Fibroblast of pulmonary artery (primary cell): ENCODE measurements at regions not wholly inside any gene's neighbourhood (a gene's known extent, or its start where the extent isn't known, plus 50 kb on each side); places are given as distances from the start of the nearest gene placed in this dataset.
"Not testable (repeated sequence)": the region's sequence is repeated elsewhere in the genome, so short reads cannot be mapped to it uniquely, and the experiment has no call there.

Source experiments
- DNase-seq: peaks from one replicate; pipeline ENCODE4 v3.0.0-alpha.2; 2010; ENCODE audit warnings: low read depth
- H3K4me3 ChIP-seq: replicated peaks from 2 replicates; pipeline ENCODE4 v1.5.1; 2011; ENCODE audit warnings: low read depth, mild to moderate bottlenecking, control low read depth, low read length, moderate library complexity
- TF ChIP-seq, protein P1 (sequence below): IDR thresholded peaks from 2 replicates; pipeline ENCODE4 v1.5.1; 2011; ENCODE audit warnings: mild to moderate bottlenecking, control low read depth, low read length, inconsistent platforms; ENCODE audit errors: missing control alignments

GRCh38 chr15:93779341-93779740 lies 452.0 kb upstream of the MCTP2 start:
- no peak for DNase-seq
- H3K4me3 ChIP-seq: no peak overlapping the region
- TF ChIP-seq, protein P1, sequence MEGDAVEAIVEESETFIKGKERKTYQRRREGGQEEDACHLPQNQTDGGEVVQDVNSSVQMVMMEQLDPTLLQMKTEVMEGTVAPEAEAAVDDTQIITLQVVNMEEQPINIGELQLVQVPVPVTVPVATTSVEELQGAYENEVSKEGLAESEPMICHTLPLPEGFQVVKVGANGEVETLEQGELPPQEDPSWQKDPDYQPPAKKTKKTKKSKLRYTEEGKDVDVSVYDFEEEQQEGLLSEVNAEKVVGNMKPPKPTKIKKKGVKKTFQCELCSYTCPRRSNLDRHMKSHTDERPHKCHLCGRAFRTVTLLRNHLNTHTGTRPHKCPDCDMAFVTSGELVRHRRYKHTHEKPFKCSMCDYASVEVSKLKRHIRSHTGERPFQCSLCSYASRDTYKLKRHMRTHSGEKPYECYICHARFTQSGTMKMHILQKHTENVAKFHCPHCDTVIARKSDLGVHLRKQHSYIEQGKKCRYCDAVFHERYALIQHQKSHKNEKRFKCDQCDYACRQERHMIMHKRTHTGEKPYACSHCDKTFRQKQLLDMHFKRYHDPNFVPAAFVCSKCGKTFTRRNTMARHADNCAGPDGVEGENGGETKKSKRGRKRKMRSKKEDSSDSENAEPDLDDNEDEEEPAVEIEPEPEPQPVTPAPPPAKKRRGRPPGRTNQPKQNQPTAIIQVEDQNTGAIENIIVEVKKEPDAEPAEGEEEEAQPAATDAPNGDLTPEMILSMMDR: no peak

- no peak overlapping the region for H3K4me3 ChIP-seq
- TF ChIP-seq, protein P1: no peak
- no peak for DNase-seq
These were observed 459.9 kb upstream of the MCTP2 start for GRCh38 chr15:93771196-93772030.

DNA sequence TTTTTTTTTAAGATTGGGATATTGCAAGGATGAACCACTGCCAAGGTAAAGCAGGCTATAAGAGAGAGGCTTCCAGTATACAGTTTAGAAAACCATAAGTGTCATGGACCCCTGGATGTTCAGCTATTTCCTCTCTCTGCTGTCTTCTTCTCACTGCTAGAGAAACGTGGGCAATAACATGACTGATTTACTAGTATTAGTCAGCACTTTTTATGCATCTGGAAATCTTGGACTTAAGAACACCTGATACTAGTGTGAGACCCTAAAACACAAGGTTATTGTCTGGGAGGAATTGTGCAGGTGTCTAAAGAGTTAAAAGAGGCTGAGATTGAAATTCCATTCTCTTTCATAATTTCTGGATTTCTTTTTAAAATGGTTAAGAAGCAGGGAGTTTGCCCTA lies 460.6 kb upstream of the MCTP2 start:
- no peak for DNase-seq
- H3K4me3 ChIP-seq: no peak overlapping the region
- TF ChIP-seq, protein P1: no peak

GRCh38 chr15:93762036-93762435 lies 469.3 kb upstream of the MCTP2 start:
- DNase-seq: no peak
- TF ChIP-seq, protein P1: no peak
- no peak overlapping the region for H3K4me3 ChIP-seq

- no peak for DNase-seq
- TF ChIP-seq, protein P1: no peak
- H3K4me3 ChIP-seq: no peak overlapping the region
These were observed 471.7 kb upstream of the MCTP2 start for GRCh38 chr15:93759629-93760028.

DNA sequence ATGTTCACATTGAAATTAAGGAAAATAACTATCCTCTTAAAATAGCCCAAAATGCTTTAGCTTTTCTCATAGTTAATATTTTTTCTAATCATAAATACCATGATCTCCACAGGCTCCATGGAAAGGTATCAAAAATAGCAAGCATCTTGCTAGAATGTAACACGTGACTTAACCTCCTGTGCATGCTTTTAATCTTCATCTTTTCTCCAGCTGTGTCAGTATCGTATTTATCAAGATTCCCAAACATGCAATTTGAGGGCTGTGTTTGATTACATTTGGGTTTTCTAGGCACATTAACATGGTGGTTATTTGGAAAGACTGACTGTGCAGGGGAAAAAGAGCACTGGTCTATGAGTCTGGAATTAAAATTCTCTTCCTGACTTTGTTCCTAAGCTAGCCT lies 472.5 kb upstream of the MCTP2 start:
- TF ChIP-seq, protein P1: no peak
- no peak for DNase-seq
- H3K4me3 ChIP-seq: no peak overlapping the region

DNA sequence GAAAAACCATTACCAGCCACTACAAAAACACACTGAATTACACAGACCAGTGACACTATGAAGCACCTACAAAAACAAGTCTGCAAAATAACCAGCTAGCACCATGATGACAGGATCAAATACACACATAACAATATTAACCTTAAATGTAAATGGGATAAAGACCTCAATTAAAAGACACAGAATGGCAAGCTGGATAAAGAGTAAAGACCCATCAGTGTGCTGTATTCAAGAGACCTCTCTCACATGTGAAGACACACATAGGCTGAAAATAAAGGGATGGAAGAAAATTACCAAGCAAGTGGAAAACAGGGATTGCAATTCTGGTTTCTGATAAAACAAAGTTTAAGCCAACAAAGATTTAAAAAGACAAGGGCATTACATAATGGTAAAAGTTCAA lies 482.7 kb upstream of the MCTP2 start:
- no peak for DNase-seq
- no peak overlapping the region for H3K4me3 ChIP-seq
- TF ChIP-seq, protein P1: no peak

GRCh38 chr15:93734976-93735375 lies 496.4 kb upstream of the MCTP2 start:
- DNase-seq, H3K4me3 ChIP-seq: not testable (repeated sequence)
